PC-3 (cell line): ENCODE measurements at regions not wholly inside any gene's neighbourhood (a gene's known extent, or its start where the extent isn't known, plus 50 kb on each side); places are given as distances from the start of the nearest gene placed in this dataset.

Experiments used
- CTCF ChIP-seq: fragments of 300-600 bp; sonication (generic); conservative IDR thresholded peaks from 2 replicates; pipeline ENCODE4 v1.5.1; 2017; ENCODE audit warnings: antibody characterized with exemption, low read depth, mild to moderate bottlenecking, low read length
- EZH2phosphoT487 ChIP-seq: fragments of 300-600 bp; sonication (generic); IDR thresholded peaks from 2 replicates; pipeline ENCODE4 v1.6.1; 2018; ENCODE audit warnings: mild to moderate bottlenecking, antibody characterized with exemption, low read length, borderline replicate concordance

GRCh38 chr5:17120209-17120608 lies 97.2 kb upstream of the BASP1 start:
- TF ChIP-seq CTCF (no peak), EZH2phosphoT487 (no peak)
